ENCODE measurements at regions not wholly inside any gene's neighbourhood (a gene's known extent, or its start where the extent isn't known, plus 50 kb on each side); places are given as distances from the start of the nearest gene placed in this dataset.

DNA sequence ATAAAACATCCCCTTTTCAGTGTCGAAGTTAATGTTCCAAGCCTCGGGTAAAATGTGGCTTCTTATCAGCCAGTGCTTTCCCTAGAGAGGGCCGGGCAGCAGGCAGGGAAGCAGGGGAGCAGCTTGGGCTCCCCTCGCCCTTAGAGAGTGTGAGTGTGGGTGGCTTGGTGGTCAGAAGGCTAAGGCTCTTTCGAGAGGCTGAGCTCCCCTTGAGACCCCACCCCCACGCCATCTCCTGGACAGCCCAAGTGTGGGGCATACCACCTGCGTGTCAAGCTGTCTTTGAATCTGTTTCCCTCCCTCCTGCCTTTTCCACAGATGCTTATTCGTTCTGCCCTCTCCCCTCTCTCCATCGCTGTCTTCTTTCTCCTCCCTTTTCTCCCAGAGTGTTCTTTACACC lies 95.1 kb upstream of the FOXP4 start (continued):
- TF ChIP-seq ZNF138 (tag by site-specific recombination; IDR thresholded peaks at IDR 0.05; ENCODE audit: borderline replicate concordance) (no peak), ZBTB1 (tag by site-specific recombination; IDR thresholded peaks at IDR 0.05) (no peak), ZNF558 (tag by site-specific recombination; IDR thresholded peaks at IDR 0.05) (no peak), HOXA7 (CRISPR knock-in tag; IDR thresholded peaks at IDR 0.05; ENCODE audit: borderline replicate concordance) (no peak), ZXDB (tag by site-specific recombination; IDR thresholded peaks at IDR 0.05) (no peak), ZNF350 (tag by site-specific recombination; IDR thresholded peaks at IDR 0.05) (no peak), ZNF423 (tag by site-specific recombination; IDR thresholded peaks at IDR 0.05) (peak; percentile 30; the same call in 1 of the 2 replicates), KLF9 (tag by site-specific recombination; IDR thresholded peaks at IDR 0.05; ENCODE audit: low read depth) (peak; percentile 82), ZIC2 (tag by site-specific recombination; IDR thresholded peaks at IDR 0.05) (0 out of 2 replicates have a peak, but pooled peaks have one; percentile 9), ZNF48 (tag by site-specific recombination; IDR thresholded peaks at IDR 0.05) (no peak), ZNF670 (tag by site-specific recombination; IDR thresholded peaks at IDR 0.05; ENCODE audit: low read depth) (no peak), ZNF830 (tag by site-specific recombination; IDR thresholded peaks at IDR 0.05; ENCODE audit: low read depth) (no peak), GLIS2 (tag by site-specific recombination; IDR thresholded peaks at IDR 0.05) (0 out of 2 replicates have a peak, but pooled peaks have one; percentile 53), ZEB2 (tag by site-specific recombination; IDR thresholded peaks at IDR 0.05) (no peak), ZFP37 (tag by site-specific recombination; IDR thresholded peaks at IDR 0.05) (no peak), RBAK (tag by site-specific recombination; IDR thresholded peaks at IDR 0.05) (no peak), ZNF610 (tag by site-specific recombination; IDR thresholded peaks at IDR 0.05; ENCODE audit: borderline replicate concordance) (no peak), ZNF701 (tag by site-specific recombination; IDR thresholded peaks at IDR 0.05) (no peak), ZNF133 (tag by site-specific recombination; IDR thresholded peaks at IDR 0.05) (no peak), ZNF184 (tag by site-specific recombination; IDR thresholded peaks at IDR 0.05) (no peak), ZNF2 (tag by site-specific recombination; IDR thresholded peaks at IDR 0.05) (no peak), ZBTB17 (tag by site-specific recombination; IDR thresholded peaks at IDR 0.05) (no peak)
- TF ChIP-seq, protein P1, sequence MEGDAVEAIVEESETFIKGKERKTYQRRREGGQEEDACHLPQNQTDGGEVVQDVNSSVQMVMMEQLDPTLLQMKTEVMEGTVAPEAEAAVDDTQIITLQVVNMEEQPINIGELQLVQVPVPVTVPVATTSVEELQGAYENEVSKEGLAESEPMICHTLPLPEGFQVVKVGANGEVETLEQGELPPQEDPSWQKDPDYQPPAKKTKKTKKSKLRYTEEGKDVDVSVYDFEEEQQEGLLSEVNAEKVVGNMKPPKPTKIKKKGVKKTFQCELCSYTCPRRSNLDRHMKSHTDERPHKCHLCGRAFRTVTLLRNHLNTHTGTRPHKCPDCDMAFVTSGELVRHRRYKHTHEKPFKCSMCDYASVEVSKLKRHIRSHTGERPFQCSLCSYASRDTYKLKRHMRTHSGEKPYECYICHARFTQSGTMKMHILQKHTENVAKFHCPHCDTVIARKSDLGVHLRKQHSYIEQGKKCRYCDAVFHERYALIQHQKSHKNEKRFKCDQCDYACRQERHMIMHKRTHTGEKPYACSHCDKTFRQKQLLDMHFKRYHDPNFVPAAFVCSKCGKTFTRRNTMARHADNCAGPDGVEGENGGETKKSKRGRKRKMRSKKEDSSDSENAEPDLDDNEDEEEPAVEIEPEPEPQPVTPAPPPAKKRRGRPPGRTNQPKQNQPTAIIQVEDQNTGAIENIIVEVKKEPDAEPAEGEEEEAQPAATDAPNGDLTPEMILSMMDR (tag by site-specific recombination; IDR thresholded peaks at IDR 0.05), result peak; percentile 60
- TF ChIP-seq, protein P2, sequence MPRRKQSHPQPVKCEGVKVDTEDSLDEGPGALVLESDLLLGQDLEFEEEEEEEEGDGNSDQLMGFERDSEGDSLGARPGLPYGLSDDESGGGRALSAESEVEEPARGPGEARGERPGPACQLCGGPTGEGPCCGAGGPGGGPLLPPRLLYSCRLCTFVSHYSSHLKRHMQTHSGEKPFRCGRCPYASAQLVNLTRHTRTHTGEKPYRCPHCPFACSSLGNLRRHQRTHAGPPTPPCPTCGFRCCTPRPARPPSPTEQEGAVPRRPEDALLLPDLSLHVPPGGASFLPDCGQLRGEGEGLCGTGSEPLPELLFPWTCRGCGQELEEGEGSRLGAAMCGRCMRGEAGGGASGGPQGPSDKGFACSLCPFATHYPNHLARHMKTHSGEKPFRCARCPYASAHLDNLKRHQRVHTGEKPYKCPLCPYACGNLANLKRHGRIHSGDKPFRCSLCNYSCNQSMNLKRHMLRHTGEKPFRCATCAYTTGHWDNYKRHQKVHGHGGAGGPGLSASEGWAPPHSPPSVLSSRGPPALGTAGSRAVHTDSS (tag by site-specific recombination; IDR thresholded peaks at IDR 0.05), result no peak
- TF ChIP-seq, protein P3, sequence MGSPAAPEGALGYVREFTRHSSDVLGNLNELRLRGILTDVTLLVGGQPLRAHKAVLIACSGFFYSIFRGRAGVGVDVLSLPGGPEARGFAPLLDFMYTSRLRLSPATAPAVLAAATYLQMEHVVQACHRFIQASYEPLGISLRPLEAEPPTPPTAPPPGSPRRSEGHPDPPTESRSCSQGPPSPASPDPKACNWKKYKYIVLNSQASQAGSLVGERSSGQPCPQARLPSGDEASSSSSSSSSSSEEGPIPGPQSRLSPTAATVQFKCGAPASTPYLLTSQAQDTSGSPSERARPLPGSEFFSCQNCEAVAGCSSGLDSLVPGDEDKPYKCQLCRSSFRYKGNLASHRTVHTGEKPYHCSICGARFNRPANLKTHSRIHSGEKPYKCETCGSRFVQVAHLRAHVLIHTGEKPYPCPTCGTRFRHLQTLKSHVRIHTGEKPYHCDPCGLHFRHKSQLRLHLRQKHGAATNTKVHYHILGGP (tag by site-specific recombination; IDR thresholded peaks at IDR 0.05), result no peak
- TF ChIP-seq, protein P4, sequence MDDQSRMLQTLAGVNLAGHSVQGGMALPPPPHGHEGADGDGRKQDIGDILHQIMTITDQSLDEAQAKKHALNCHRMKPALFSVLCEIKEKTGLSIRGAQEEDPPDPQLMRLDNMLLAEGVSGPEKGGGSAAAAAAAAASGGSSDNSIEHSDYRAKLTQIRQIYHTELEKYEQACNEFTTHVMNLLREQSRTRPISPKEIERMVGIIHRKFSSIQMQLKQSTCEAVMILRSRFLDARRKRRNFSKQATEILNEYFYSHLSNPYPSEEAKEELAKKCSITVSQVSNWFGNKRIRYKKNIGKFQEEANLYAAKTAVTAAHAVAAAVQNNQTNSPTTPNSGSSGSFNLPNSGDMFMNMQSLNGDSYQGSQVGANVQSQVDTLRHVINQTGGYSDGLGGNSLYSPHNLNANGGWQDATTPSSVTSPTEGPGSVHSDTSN (CRISPR knock-in tag; IDR thresholded peaks at IDR 0.05), result no peak
- TF ChIP-seq, protein P5, sequence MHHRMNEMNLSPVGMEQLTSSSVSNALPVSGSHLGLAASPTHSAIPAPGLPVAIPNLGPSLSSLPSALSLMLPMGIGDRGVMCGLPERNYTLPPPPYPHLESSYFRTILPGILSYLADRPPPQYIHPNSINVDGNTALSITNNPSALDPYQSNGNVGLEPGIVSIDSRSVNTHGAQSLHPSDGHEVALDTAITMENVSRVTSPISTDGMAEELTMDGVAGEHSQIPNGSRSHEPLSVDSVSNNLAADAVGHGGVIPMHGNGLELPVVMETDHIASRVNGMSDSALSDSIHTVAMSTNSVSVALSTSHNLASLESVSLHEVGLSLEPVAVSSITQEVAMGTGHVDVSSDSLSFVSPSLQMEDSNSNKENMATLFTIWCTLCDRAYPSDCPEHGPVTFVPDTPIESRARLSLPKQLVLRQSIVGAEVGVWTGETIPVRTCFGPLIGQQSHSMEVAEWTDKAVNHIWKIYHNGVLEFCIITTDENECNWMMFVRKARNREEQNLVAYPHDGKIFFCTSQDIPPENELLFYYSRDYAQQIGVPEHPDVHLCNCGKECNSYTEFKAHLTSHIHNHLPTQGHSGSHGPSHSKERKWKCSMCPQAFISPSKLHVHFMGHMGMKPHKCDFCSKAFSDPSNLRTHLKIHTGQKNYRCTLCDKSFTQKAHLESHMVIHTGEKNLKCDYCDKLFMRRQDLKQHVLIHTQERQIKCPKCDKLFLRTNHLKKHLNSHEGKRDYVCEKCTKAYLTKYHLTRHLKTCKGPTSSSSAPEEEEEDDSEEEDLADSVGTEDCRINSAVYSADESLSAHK (tag by site-specific recombination; IDR thresholded peaks at IDR 0.05), result peak; percentile 73
- TF ChIP-seq, protein P6, sequence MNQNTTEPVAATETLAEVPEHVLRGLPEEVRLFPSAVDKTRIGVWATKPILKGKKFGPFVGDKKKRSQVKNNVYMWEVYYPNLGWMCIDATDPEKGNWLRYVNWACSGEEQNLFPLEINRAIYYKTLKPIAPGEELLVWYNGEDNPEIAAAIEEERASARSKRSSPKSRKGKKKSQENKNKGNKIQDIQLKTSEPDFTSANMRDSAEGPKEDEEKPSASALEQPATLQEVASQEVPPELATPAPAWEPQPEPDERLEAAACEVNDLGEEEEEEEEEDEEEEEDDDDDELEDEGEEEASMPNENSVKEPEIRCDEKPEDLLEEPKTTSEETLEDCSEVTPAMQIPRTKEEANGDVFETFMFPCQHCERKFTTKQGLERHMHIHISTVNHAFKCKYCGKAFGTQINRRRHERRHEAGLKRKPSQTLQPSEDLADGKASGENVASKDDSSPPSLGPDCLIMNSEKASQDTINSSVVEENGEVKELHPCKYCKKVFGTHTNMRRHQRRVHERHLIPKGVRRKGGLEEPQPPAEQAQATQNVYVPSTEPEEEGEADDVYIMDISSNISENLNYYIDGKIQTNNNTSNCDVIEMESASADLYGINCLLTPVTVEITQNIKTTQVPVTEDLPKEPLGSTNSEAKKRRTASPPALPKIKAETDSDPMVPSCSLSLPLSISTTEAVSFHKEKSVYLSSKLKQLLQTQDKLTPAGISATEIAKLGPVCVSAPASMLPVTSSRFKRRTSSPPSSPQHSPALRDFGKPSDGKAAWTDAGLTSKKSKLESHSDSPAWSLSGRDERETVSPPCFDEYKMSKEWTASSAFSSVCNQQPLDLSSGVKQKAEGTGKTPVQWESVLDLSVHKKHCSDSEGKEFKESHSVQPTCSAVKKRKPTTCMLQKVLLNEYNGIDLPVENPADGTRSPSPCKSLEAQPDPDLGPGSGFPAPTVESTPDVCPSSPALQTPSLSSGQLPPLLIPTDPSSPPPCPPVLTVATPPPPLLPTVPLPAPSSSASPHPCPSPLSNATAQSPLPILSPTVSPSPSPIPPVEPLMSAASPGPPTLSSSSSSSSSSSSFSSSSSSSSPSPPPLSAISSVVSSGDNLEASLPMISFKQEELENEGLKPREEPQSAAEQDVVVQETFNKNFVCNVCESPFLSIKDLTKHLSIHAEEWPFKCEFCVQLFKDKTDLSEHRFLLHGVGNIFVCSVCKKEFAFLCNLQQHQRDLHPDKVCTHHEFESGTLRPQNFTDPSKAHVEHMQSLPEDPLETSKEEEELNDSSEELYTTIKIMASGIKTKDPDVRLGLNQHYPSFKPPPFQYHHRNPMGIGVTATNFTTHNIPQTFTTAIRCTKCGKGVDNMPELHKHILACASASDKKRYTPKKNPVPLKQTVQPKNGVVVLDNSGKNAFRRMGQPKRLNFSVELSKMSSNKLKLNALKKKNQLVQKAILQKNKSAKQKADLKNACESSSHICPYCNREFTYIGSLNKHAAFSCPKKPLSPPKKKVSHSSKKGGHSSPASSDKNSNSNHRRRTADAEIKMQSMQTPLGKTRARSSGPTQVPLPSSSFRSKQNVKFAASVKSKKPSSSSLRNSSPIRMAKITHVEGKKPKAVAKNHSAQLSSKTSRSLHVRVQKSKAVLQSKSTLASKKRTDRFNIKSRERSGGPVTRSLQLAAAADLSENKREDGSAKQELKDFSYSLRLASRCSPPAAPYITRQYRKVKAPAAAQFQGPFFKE (tag by site-specific recombination; IDR thresholded peaks at IDR 0.05; ENCODE audit: borderline replicate concordance), result no peak
